HG03565 (cell line): ENCODE measurements at regions not wholly inside any gene's neighbourhood (a gene's known extent, or its start where the extent isn't known, plus 50 kb on each side); places are given as distances from the start of the nearest gene placed in this dataset.

Experiments
- ATAC-seq: cut with Tn5 transposase; IDR thresholded peaks from one replicate; pipeline ENCODE4 v1.9.1; 2021; ENCODE audit warnings: mild to moderate bottlenecking, moderate library complexity; ENCODE audit not compliant: unreplicated experiment

DNA sequence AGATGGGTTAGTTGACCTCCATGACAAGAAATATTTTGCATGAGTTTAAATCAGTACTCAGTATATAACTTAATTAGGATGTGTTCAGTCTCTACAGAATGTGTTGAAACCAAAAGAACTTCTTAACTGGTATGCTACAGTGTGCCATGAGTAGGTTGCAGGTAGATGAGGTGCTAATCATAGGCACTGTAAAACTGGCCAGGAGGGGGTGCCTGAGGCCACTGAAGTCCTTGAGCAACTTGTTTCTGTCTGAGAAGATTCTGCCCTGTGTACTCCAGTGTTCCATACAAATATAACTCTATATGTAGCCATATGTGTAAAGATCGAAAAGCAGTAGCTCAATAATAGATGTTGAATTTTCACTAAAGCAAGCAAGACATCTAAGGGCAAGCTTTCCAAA, 549.2 kb upstream of the KLF12 start:
- ATAC-seq = no peak

DNA sequence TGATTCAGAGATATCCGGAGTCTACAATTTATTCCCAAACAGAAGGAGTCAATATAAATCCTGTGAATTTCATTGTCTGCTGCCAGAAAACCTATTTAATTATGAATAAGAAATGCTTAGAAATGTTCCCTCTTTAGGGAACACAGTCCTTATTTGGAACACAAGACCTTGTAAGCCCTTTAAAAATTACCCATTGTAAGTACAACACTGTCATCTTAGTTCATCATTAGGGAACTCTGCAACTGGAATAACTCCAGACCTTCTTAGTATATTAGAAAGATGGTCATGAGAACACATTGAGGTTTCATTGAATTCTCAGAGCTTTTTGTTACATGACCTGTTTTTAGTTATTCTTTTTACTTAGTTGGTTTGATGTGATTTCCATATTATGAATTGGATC, 548.5 kb upstream of the KLF12 start:
- ATAC-seq = no peak

DNA sequence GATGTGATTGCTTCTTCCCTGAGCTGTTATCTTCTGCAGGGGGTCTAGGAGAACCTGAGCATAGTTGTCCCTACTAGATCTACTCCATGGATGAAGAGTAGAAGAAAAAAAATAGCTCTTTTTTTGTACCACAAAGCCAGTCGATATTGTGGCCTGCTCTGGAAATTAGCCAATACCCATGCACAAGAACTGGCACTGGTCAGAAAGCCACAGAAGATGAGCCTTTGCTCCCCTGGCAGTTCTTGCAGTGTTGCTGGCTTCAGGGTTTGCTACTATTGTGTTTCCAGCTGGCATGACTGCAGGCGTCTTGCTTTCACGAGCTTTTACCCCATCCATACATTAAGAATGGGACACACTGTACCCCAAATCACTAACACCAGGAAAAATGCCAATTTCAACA, 547.7 kb upstream of the KLF12 start:
- no peak for ATAC-seq

DNA sequence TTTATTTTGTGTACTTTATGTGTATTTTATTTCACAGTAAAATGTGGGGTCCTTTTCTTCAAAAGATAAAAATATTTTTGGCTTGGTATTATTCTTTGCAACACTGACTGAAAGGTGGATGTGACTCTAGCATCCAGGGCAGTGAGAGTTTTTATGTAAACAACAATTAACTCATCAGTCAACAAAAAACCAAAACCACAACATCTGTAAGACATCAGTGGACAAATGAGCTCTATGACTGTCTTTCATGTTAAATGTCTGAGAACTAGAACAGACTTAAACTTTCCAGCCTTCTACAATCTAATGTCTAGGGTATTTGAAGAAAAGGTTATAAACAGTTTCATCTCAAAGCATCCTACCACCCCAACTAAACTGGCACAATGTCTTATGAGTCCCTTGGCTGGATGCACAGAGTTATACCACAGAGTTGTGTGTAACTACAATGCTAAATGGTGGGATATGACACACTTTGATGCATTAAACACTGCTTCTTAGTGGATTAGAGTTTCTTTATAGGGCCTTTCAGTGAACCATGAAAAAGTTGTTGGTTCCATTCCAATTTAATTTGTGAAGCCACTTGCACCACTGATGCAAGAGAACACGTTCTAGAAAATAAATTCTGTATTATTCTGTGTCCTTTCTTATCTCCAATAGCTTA, 544.2 kb upstream of the KLF12 start:
- ATAC-seq = no peak

DNA sequence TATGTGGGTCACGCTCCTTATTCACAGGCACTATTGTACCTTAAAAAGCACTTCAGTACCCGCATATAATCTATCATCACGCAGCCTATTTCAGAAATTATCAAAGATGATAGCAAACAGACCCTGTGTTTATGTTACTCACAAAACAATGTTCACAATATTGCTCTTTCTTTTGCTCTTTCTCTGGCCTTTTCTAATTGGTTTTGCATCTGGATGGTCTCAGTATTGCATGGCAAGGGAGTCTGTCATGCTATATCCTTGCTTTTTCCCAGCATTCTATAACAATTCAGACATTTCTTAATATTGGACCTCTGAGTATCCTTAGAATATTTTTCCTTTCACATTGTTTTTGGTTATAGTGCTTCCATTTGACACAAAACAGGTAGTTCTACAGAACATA, 541.8 kb upstream of the KLF12 start:
- no peak for ATAC-seq

DNA sequence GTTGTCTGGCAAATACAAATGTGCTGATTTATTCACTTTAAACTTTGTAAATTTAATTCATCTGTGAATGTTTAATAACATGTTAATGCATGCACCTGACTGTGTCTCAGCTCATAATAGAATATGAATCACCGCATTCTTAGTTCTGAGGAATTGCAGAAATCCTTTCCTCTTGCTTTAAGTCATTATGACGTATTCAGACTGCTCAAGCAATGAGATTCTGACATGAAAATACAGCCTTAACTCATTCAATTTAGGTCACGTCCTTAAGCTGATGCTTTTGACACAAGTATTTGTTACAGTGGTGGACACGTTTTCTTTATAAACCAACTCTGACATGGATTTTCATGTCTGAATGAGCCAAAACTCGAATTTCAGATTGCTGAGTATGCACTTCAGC, 541.0 kb upstream of the KLF12 start:
- no peak for ATAC-seq

DNA sequence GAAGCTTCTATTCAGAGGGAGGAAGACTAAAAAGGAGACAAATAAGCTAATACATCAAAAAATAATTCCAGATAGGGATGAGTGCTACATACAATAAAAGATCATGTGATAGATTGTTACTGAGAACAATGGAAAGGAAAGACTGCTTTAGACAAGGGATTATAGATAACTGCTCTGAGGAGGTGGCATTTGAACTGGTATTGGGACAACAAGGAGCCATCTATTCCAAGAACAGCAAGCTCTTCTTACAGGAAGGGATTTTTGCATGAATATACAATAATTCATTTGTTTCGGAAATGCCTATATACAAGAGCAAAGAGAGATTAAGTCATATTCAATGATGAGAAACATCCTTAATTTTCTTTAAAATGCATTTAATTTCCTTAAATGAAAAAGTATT, 540.5 kb upstream of the KLF12 start:
- no peak for ATAC-seq

DNA sequence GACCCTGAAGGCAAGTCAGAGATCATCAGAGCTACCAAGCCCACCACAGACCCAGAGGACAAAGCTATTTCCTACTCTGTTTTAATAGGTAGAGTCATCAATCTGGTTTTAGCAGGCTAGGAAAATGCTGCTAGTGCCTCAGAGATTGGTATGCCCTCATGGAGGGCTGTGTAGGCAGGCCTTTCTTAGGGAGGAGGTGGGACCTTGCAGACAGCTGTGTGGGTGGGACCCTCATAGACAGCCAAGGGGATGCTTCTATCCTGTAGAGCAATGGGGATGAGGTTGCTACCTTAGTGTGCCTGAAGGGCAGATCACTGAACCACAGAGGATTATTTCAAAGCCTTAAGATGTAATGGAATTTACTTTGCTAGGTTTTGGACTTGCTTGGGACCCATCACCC, 534.9 kb upstream of the KLF12 start:
- ATAC-seq = no peak

DNA sequence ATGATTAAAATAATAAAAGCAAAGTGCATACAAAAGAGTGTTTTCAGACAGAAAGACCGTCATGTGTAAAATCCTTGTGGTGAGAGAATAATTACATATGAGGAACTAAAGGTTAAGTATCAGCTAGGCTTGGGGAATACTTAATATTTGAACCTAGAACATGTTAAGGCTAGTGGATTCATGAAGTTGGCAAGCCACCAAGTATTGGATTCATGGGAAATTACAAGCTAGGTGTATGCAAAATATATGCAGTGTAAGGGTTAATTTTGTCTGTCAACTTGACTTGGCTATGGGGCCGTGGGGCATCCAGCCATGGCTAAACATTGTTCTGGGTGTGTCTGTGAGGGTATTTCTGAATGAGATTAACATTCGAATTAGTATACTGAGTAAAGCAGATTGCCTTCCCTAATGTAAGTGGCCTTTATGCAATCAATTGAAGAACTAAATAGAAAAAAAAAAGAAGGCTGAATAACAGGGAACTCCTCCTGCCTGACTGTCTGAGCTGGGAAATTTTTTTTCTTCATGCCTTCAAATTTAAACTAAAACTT, 533.5 kb upstream of the KLF12 start:
- ATAC-seq = no peak

DNA sequence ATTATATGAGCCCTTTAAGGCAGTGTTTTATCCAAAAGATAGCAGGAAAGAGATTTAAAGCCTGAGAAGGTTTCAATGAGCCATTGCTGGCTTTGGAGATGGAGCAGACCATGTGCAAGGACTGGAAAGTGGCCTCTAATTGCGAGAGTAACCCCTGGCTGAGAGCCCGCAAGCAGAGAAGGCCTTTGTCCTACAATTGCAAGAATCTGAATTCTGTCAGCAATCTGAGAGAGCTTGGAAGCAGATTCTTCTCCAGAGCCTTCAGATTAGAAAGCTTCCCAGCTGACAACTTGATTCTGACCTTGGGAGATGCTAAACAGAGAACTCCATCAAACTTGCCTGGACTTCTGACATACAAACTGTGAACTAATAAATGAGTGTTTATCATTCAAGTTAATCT, 528.7 kb upstream of the KLF12 start:
- no peak for ATAC-seq

DNA sequence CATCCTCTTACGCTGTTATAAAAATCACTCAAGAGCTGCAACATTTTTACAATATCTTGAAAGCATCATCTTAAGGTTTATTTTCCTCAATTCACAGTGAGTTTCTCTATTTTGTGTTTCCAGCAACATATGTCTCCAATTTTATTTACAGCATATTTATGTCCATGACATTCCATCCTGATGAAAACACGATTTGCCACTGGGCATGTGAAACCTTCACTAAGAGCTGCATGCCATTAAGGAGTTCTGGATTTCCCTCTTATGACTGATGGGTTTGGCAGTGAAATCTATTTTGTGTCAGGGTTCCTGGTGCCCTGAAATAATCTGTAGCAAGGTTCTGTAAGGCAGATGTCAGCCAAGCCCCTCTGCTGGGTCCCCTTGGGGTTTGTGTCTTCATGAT, 527.6 kb upstream of the KLF12 start:
- no peak for ATAC-seq

DNA sequence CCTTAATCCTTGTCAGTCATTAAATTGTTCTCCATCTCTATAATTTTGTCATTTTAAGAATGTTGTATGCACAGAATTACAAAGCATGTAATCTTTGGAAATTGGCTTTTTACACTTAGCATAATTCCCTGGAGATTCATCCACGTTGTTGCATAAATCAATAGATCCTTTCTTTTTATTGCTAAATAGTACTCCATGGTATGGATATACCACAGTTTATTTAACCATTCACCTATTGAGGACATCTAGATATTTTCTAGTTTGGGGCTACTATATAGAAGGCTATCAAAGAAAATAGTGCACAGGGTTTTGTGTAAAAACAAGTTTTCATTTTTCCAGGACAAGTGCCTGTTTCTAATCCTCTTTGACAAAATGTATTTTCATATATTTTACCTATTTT, 523.6 kb upstream of the KLF12 start:
- no peak for ATAC-seq

DNA sequence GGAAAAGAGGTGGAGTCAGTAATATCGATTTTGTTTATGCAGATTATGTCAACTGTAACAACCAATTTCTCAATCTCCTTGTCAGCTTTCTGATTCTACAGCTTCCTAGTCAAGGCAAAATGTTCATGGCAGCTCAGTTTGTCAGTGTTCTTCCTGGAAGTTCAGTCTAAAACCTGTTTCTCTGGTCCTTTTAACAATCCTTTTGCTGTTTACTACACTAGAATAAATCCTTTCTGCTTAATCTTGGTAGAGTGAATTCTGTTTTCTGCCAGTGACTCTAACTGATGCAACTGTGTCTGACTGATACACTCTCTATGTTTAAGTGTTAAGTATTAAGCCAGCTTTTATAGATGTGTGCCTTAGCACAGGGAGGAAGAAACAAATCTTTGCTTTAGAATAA, 516.9 kb upstream of the KLF12 start:
- no peak for ATAC-seq

DNA sequence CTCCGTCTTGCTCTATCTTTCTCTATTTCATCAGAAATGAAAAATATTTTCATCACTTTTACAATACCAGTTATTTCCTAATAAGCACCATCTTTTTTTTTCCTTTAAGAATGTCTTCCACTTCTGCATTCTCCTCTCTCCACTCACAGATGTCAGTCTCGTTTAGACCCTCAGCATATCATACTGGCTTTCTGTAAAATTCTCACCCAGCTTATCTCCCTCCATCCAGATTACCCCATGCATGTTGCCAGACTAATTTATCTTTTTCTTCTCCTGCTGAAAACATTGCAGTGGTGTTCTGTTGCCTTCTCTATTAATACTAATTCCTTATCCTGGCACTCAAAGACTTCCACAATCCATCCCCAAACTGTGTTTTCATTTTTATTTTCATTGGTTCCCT, 513.8 kb upstream of the KLF12 start:
- ATAC-seq = no peak

DNA sequence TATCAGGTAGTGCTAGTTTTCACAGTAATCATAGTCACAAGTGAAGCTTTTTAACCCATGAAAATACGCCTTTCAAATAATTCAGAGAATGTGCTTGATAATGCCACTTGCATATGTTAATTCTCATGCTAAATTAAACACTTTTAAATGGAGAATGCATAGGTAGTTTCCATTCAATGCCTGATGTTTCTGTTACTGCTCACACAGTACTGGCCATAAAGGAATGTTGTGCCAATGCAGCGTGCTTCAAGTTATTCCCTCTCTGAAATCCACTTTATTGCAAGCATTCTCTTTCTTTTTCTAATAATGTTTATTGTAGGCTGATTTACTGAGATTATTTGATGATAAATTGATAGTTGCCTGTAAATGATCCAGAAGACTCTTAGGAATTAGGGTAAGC, 513.0 kb upstream of the KLF12 start:
- no peak for ATAC-seq

DNA sequence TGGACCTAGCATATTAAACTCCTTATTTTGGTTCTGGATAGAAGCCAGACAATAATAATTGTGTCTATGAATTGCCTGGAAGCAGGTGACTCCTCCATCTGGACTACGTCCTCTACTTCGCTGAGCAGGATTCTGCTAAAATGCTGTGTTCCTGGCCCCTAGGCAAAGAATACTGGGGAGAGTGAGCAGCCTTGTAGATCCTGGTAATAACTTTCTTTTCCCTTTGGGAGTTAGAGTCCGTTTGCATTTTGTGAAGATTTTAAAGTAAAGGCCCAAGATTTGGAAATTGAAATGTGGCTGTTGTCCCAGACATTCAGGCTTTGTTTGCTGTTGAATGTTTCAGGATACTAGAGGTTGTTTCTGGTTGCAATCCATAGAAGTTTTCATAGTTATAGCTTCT, 511.9 kb upstream of the KLF12 start:
- ATAC-seq = no peak

DNA sequence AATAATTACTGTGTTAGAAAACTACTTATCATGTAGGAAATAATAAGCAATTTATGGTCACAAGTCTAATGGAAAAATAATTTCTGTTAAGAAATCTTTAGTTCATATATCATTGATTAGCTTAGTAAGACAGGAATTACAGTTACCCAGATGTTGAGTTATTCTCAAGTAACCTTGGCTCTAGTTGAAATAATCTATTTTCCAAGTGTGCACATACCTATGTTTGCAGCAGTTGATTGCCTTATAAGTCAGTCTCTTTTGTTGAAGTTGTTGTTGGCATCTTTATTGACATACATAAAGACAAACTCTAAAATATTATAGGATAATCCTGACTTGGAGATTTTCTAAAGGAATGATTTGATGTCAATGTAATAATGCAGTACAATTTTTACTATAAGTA, 511.4 kb upstream of the KLF12 start:
- ATAC-seq = no peak

DNA sequence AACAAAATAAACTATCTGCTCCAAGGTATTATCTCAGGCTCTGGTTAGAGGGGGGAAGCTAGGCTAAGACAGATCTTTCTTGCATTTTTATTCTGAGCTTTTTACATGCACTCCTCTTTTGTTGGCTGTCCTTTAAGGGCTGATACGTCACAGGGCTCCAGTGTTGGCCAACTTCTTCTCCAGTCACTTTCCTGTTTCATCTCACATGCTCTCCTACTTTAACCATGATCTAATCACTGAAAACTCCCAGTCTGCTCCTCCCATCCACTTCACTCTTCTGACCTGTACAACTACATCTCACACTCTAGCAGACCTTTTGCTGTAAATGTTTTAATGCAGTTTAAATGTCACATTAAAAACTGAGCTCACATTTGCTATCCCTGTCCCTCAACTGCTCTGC, 510.0 kb upstream of the KLF12 start:
- ATAC-seq = no peak

DNA sequence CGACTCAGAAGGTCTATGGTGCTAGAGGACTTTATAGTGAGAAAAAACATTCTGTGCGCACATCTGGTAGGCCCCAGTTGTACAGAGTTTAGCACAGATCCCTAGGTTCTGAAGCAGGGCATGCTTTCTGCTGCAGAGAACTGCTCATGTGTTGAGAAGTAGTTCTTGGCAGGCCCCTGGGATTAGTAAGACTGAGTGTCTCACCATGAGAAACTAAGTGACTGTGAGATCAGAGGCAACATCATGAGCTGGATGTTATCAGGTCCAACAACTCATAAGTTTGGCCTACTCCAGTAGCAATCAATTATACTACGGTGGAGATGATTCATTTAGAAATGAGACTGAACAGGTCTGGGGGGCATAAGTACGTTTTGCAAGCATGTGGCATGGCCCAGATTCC, 507.4 kb upstream of the KLF12 start:
- no peak for ATAC-seq

DNA sequence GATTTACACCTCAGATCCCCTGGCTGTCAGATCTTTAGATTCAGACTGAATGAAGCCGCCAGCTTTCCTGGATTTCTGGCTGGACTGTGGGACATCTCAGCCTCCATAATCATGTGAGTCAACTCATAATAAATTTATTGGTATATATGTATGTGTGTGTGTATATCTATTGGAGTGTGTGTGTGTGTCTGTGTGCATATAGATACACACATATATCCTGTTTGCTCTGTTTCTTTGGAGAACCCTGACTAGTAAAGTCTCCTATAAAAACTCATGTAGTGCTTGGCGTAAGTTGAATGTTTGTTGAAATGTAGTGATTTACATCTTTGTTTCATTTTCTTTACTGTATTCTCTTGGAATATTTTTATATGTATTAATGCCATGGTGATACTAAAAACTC, 499.5 kb upstream of the KLF12 start:
- no peak for ATAC-seq

DNA sequence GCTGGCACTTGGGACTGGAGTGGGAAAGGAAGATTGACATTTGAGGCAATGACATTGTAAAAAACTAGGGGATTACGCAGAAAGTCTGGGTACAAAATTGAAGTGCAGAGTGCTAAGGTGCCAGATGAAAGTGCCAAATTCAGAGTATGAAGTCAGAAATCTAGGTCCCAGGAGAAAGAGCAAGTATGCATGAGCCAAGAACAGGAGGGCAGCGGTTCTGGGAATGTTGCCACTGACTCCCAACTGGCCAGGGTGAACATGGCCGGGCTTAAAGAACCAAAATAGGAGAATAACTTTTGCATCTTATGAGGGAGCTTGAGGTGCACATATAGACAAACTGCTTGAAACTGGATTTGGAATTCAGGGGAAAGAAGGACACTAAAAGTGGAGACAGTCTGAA, 495.8 kb upstream of the KLF12 start:
- no peak for ATAC-seq

DNA sequence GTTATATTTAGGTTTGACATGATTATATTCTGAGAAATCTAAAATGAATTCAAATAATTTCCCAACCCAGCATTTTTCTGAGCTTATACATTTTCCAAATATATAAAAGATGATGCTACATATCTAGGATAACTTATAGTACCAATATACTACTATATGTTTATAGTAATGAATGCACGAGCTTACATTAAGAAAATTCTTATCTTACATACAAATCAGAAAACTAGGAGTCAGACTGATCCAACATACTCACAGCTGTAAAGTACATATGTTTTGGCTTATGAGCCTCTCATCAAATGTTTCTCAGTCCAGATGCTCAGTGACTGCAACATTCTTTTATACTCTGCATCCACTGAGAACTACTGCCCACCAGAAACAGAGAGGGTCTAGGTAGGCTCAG, 491.3 kb upstream of the KLF12 start:
- ATAC-seq = no peak

DNA sequence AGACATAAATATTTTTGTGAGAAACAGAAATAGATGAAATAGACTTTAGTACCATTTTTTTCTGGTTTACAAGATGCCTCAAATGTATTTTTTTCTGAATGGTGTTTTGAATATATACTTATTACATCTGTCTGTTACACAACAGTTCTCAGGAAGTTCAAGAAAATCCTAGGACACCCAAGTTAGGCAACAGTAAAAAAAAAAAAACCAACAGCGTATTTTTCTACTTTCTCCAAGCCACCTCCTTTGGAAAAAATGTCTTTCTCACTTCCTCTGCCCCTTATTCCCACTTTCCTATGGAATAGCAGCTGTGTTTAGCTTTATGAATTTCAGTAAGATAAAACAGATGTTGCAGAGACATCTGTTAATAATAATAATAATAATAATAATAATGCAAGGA, 489.6 kb upstream of the KLF12 start:
- ATAC-seq = no peak
